ENCODE measurements at regions not wholly inside any gene's neighbourhood (a gene's known extent, or its start where the extent isn't known, plus 50 kb on each side); places are given as distances from the start of the nearest gene placed in this dataset.

DNA sequence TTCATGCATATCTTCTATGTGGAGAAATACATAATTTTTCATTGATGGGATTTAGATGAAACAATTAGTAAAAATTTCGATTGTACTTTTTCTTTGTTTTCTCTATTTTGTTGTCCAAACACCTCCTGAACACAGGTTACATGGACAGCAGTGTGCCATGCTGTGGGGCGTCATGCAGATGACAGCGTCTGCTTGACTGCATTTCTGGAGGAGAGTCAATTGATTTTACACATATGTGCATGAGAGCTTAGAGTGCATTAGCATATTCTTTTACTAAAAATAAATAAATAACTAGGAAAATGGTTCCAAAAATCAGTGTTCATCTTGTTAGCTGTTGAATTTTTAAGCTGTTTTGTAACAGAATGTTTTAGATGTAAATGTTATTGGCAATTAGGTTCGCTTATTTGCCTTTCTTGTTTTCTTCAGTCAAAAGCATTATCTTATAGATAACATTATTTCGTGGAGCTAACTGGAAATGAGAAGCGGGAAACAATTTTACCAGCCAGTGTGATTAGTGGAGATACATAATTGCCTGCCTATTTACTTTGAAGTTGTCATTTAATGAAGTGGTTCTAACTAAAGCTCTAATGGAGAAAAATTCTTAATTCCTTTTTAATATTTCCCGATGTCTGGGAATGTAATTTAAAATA lies 82.7 kb upstream of the VGLL3 start:
- no peaks in the 10 kb centered on the region for H3K9me1 ChIP-seq (ENCODE audit: control insufficient read depth, insufficient read depth, low read length)
- no peaks in the 10 kb centered on the region for H4K20me1 ChIP-seq (replicated peaks; ENCODE audit: control insufficient read depth, insufficient read depth, low read length)
- H3K9ac ChIP-seq (ENCODE audit: insufficient read depth in 1 of 2, low read depth in 2 of 2, low read length in 2 of 2), result no peak overlapping the region
- H3K4me3 ChIP-seq, result no peak overlapping the region
- intact Hi-C loops (cut with micrococcal nuclease) (no loop called here), in situ Hi-C loops (cut with MboI) (no loop called here)
- CTCF ChIA-PET (ENCODE audit: low intra/inter-chr PET ratio), result no interaction called here
- no peak overlapping the region for H2AFZ ChIP-seq (ENCODE audit: low read depth, low read length)
- H3K79me2 ChIP-seq (ENCODE audit: control insufficient read depth, insufficient read depth, low read length), result no peaks in the 10 kb centered on the region
- POLR2A ChIA-PET, result no interaction called here
- no TSS peak for BruUV-seq (replicated peaks)
- DNase-seq (ENCODE audit: extremely low read depth in 1 of 4, low spot score in 3 of 4) (no peak), ATAC-seq (no peak), FAIRE-seq (no peak)
- 0% methylated on average over 7 of the region's 7 CpGs for WGBS (ENCODE audit: insufficient coverage, low coverage, missing lambda C conversion rate)
- no peaks in the 10 kb centered on the region for H3K27me3 ChIP-seq (ENCODE audit: control insufficient read depth in 2 of 2, insufficient read depth in 2 of 2, low read length in 2 of 2)
- H3K4me2 ChIP-seq (ENCODE audit: insufficient read depth, low read length), result no peak overlapping the region
- no peak overlapping the region for H3K27ac ChIP-seq (ENCODE audit: extremely low read depth, low read depth, low read length)
- H3K36me3 ChIP-seq (ENCODE audit: control insufficient read depth, insufficient read depth, low read length), result no peaks in the 10 kb centered on the region
- H3K9me3 ChIP-seq (replicated peaks; ENCODE audit: control insufficient read depth, insufficient read depth, low read depth, low read length), result no peaks in the 10 kb centered on the region
- no peaks in the 10 kb centered on the region for H3K4me1 ChIP-seq (replicated peaks in 1 of 2; ENCODE audit: control insufficient read depth in 2 of 2, insufficient read depth in 2 of 2, low read length in 2 of 2)
- TF ChIP-seq SFPQ (IDR thresholded peaks at IDR 0.05; ENCODE audit: low read depth, low read length) (no peak), KHSRP (IDR thresholded peaks at IDR 0.05) (no peak), EWSR1 (IDR thresholded peaks at IDR 0.05; ENCODE audit: borderline replicate concordance, low read depth, partially characterized antibody) (no peak), ZNF316 (IDR thresholded peaks at IDR 0.05) (no peak), JUNB (CRISPR knock-in tag; conservative IDR thresholded peaks at IDR 0.05) (no peak), ZBTB5 (IDR thresholded peaks at IDR 0.05) (no peak), KDM2B (CRISPR knock-in tag; IDR thresholded peaks at IDR 0.05) (no peak), FOXM1 (IDR thresholded peaks at IDR 0.05; ENCODE audit: low read depth) (no peak), FOXM1 (CRISPR knock-in tag; IDR thresholded peaks at IDR 0.05; ENCODE audit: low read depth) (no peak)
- TF ChIP-seq, protein P1, sequence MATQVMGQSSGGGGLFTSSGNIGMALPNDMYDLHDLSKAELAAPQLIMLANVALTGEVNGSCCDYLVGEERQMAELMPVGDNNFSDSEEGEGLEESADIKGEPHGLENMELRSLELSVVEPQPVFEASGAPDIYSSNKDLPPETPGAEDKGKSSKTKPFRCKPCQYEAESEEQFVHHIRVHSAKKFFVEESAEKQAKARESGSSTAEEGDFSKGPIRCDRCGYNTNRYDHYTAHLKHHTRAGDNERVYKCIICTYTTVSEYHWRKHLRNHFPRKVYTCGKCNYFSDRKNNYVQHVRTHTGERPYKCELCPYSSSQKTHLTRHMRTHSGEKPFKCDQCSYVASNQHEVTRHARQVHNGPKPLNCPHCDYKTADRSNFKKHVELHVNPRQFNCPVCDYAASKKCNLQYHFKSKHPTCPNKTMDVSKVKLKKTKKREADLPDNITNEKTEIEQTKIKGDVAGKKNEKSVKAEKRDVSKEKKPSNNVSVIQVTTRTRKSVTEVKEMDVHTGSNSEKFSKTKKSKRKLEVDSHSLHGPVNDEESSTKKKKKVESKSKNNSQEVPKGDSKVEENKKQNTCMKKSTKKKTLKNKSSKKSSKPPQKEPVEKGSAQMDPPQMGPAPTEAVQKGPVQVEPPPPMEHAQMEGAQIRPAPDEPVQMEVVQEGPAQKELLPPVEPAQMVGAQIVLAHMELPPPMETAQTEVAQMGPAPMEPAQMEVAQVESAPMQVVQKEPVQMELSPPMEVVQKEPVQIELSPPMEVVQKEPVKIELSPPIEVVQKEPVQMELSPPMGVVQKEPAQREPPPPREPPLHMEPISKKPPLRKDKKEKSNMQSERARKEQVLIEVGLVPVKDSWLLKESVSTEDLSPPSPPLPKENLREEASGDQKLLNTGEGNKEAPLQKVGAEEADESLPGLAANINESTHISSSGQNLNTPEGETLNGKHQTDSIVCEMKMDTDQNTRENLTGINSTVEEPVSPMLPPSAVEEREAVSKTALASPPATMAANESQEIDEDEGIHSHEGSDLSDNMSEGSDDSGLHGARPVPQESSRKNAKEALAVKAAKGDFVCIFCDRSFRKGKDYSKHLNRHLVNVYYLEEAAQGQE (IDR thresholded peaks at IDR 0.05; ENCODE audit: borderline replicate concordance), result no peak
- TF ChIP-seq, protein P1 (CRISPR knock-in tag; IDR thresholded peaks at IDR 0.05; ENCODE audit: low read depth), result no peak

All from K562 (cell line).